ENCODE measurements at regions not wholly inside any gene's neighbourhood (a gene's known extent, or its start where the extent isn't known, plus 50 kb on each side); places are given as distances from the start of the nearest gene placed in this dataset.

DNA sequence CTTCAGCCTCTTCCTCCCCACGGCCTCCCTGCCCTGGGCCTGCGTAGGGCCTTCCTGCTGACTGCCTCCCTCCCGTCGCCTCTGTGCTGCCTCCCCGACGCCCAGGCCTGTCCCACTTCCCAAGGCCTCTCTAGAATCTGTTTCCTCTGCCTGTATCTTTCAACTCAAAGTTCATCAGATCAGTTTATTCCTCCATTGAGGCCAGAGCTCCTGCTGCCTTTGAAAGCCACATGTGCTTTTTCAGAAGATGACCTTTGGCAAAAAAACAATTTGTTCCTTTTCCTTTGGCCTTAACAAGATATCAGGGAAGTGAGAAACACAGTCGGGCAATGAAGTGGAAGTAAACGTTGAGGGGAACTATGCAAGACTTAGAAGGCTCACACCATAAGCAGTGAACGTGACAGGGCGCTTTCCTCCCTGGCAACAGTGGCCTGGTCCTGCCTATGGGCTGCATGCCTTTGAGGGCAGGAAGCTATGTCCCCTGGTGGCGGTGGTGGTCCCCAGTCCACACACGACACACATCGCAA lies 85.9 kb downstream of the PSMG1 start:
- TF ChIP-seq MAX (IDR thresholded peaks at IDR 0.05; ENCODE audit: insufficient read depth, insufficient read length): no peak
- TF ChIP-seq POLR2AphosphoS5 (IDR thresholded peaks at IDR 0.05; ENCODE audit: insufficient read depth, low read depth, low read length): no peak
- no peak for TF ChIP-seq EZH2 (IDR thresholded peaks at IDR 0.05; ENCODE audit: borderline replicate concordance, low read depth, low read length, severe bottlenecking)
- TF ChIP-seq CTCF (IDR thresholded peaks at IDR 0.05; ENCODE audit: extremely low read depth in 1 of 2, insufficient read depth in 1 of 2, low read depth in 1 of 2, low read length in 2 of 2): no peak
- no peak for TF ChIP-seq POLR2A (IDR thresholded peaks at IDR 0.05; ENCODE audit: low read depth, low read length)
- no peak for TF ChIP-seq JUN (IDR thresholded peaks at IDR 0.05; ENCODE audit: borderline replicate concordance, insufficient read depth, insufficient read length, low read depth)
- no peak for TF ChIP-seq FOS (IDR thresholded peaks at IDR 0.05; ENCODE audit: borderline replicate concordance, insufficient read depth, low read length)

Measured in endothelial cell of umbilical vein (primary cell).